ENCODE measurements at regions not wholly inside any gene's neighbourhood (a gene's known extent, or its start where the extent isn't known, plus 50 kb on each side); places are given as distances from the start of the nearest gene placed in this dataset.

GRCh38 chr11:103729617-103730016 is 306.8 kb upstream of the DDI1 start:
- Histone ChIP-seq H3K4me3 (ENCODE audit: low read depth, low read length) (no peak overlapping the region), H3K27me3 (ENCODE audit: control insufficient read depth, insufficient read depth, low read length) (no peaks in the 10 kb centered on the region), H3K36me3 (ENCODE audit: control insufficient read depth, insufficient read depth, low read length) (no peaks in the 10 kb centered on the region)
- TF ChIP-seq CTCF (IDR thresholded peaks at IDR 0.05; ENCODE audit: insufficient read depth, low read length, poor library complexity, severe bottlenecking): no peak
- DNase-seq (ENCODE audit: low read depth): no peak

- no peak for DNase-seq (ENCODE audit: low read depth)
- no peak for TF ChIP-seq CTCF (IDR thresholded peaks at IDR 0.05; ENCODE audit: insufficient read depth, low read length, poor library complexity, severe bottlenecking)
- H3K27me3 ChIP-seq (ENCODE audit: control insufficient read depth, insufficient read depth, low read length): no peaks in the 10 kb centered on the region
- H3K36me3 ChIP-seq (ENCODE audit: control insufficient read depth, insufficient read depth, low read length): no peaks in the 10 kb centered on the region
- no peak overlapping the region for H3K4me3 ChIP-seq (ENCODE audit: low read depth, low read length)
Observed at GRCh38 chr11:103730131-103730940, 306.1 kb upstream of the DDI1 start.

- H3K27me3 ChIP-seq (ENCODE audit: control insufficient read depth, insufficient read depth, low read length): no peaks in the 10 kb centered on the region
- TF ChIP-seq CTCF (IDR thresholded peaks at IDR 0.05; ENCODE audit: insufficient read depth, low read length, poor library complexity, severe bottlenecking): no peak
- no peaks in the 10 kb centered on the region for H3K36me3 ChIP-seq (ENCODE audit: control insufficient read depth, insufficient read depth, low read length)
- no peak overlapping the region for H3K4me3 ChIP-seq (ENCODE audit: low read depth, low read length)
- DNase-seq (ENCODE audit: low read depth): no peak
Observed at GRCh38 chr11:103731670-103732069, 304.8 kb upstream of the DDI1 start.

- H3K4me3 ChIP-seq (ENCODE audit: low read depth, low read length): no peak overlapping the region
- no peak for TF ChIP-seq CTCF (IDR thresholded peaks at IDR 0.05; ENCODE audit: insufficient read depth, low read length, poor library complexity, severe bottlenecking)
- no peaks in the 10 kb centered on the region for H3K36me3 ChIP-seq (ENCODE audit: control insufficient read depth, insufficient read depth, low read length)
- DNase-seq (ENCODE audit: low read depth): no peak
- no peaks in the 10 kb centered on the region for H3K27me3 ChIP-seq (ENCODE audit: control insufficient read depth, insufficient read depth, low read length)
Observed at GRCh38 chr11:103733889-103734288, 302.6 kb upstream of the DDI1 start.

GRCh38 chr11:103735497-103736032 is 300.9 kb upstream of the DDI1 start:
- no peak for DNase-seq (ENCODE audit: low read depth)

More at GRCh38 chr11:103735497-103736032, 300.9 kb upstream of the DDI1 start:
- no peaks in the 10 kb centered on the region for H3K36me3 ChIP-seq (ENCODE audit: control insufficient read depth, insufficient read depth, low read length)
- H3K4me3 ChIP-seq (ENCODE audit: low read depth, low read length): no peak overlapping the region
- no peak for TF ChIP-seq CTCF (IDR thresholded peaks at IDR 0.05; ENCODE audit: insufficient read depth, low read length, poor library complexity, severe bottlenecking)
- H3K27me3 ChIP-seq (ENCODE audit: control insufficient read depth, insufficient read depth, low read length): no peaks in the 10 kb centered on the region
